ENCODE measurements at regions not wholly inside any gene's neighbourhood (a gene's known extent, or its start where the extent isn't known, plus 50 kb on each side); places are given as distances from the start of the nearest gene placed in this dataset.
"Not testable (repeated sequence)": the region's sequence is repeated elsewhere in the genome, so short reads cannot be mapped to it uniquely, and the experiment has no call there.

GRCh38 chr12:84186433-84186832 is 726.2 kb downstream of the SLC6A15 start:
- Histone ChIP-seq H3K9me3 (ENCODE audit: control insufficient read depth, insufficient read depth, low read length) (no peaks in the 10 kb centered on the region), H3K4me1 (ENCODE audit: control insufficient read depth, insufficient read depth, low read length) (no peaks in the 10 kb centered on the region), H3K9ac (ENCODE audit: low read depth, low read length) (no peak overlapping the region), H3K27me3 (ENCODE audit: control insufficient read depth, insufficient read depth, low read length) (no peaks in the 10 kb centered on the region), H3K4me3 (ENCODE audit: low read depth, low read length) (no peak overlapping the region), H3K36me3 (ENCODE audit: control insufficient read depth, insufficient read depth, low read length) (no peaks in the 10 kb centered on the region)

- no peaks in the 10 kb centered on the region for H3K36me3 ChIP-seq (ENCODE audit: control insufficient read depth, insufficient read depth, low read length)
- no peak overlapping the region for H3K9ac ChIP-seq (ENCODE audit: low read depth, low read length)
- H3K4me3 ChIP-seq (ENCODE audit: low read depth, low read length), result no peak overlapping the region
- H3K4me1 ChIP-seq (ENCODE audit: control insufficient read depth, insufficient read depth, low read length), result no peaks in the 10 kb centered on the region
- no peaks in the 10 kb centered on the region for H3K27me3 ChIP-seq (ENCODE audit: control insufficient read depth, insufficient read depth, low read length)
- no peaks in the 10 kb centered on the region for H3K9me3 ChIP-seq (ENCODE audit: control insufficient read depth, insufficient read depth, low read length)
Observed at GRCh38 chr12:84183576-84183975, 729.0 kb downstream of the SLC6A15 start.

DNA sequence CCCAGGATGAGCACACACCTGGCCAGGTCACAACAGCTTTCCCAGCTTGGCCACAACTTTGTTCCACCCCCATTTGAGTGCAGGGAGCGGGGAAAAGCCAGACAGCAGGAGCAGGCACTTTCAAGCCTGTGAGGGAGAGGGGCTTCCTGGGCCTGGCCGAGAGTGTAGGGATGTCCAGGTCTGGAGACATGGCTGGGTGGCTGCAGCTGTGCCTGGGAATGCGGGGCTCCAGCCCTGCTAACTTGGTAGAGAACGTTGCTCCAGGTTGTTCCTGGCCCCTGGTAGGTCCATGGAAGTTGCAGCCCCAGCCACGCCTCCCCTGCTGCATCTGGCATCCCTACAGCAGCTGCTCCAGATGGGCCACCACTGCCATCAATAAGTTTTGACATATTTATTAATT is 738.5 kb downstream of the SLC6A15 start:
- Histone ChIP-seq H3K9me3 (ENCODE audit: control insufficient read depth, insufficient read depth, low read length) (no peaks in the 10 kb centered on the region), H3K4me3 (ENCODE audit: low read depth, low read length) (no peak overlapping the region), H3K4me1 (ENCODE audit: control insufficient read depth, insufficient read depth, low read length) (no peaks in the 10 kb centered on the region), H3K9ac (ENCODE audit: low read depth, low read length) (no peak overlapping the region), H3K27me3 (ENCODE audit: control insufficient read depth, insufficient read depth, low read length) (no peaks in the 10 kb centered on the region), H3K36me3 (ENCODE audit: control insufficient read depth, insufficient read depth, low read length) (no peaks in the 10 kb centered on the region)

- no peaks in the 10 kb centered on the region for H3K36me3 ChIP-seq (ENCODE audit: control insufficient read depth, insufficient read depth, low read length)
- H3K9me3 ChIP-seq (ENCODE audit: control insufficient read depth, insufficient read depth, low read length), result no peaks in the 10 kb centered on the region
- H3K9ac ChIP-seq (ENCODE audit: low read depth, low read length), result no peak overlapping the region
- no peak overlapping the region for H3K4me3 ChIP-seq (ENCODE audit: low read depth, low read length)
- H3K4me1 ChIP-seq (ENCODE audit: control insufficient read depth, insufficient read depth, low read length), result no peaks in the 10 kb centered on the region
- no peaks in the 10 kb centered on the region for H3K27me3 ChIP-seq (ENCODE audit: control insufficient read depth, insufficient read depth, low read length)
Observed at GRCh38 chr12:84172823-84173424, 739.7 kb downstream of the SLC6A15 start.

GRCh38 chr12:84166812-84167211 is 745.8 kb downstream of the SLC6A15 start:
- Histone ChIP-seq H3K4me1 (ENCODE audit: control insufficient read depth, insufficient read depth, low read length) (no peaks in the 10 kb centered on the region), H3K9ac (ENCODE audit: low read depth, low read length) (no peak overlapping the region), H3K36me3 (ENCODE audit: control insufficient read depth, insufficient read depth, low read length) (no peaks in the 10 kb centered on the region), H3K4me3 (ENCODE audit: low read depth, low read length) (no peak overlapping the region), H3K9me3 (ENCODE audit: control insufficient read depth, insufficient read depth, low read length) (no peaks in the 10 kb centered on the region), H3K27me3 (ENCODE audit: control insufficient read depth, insufficient read depth, low read length) (no peaks in the 10 kb centered on the region)

DNA sequence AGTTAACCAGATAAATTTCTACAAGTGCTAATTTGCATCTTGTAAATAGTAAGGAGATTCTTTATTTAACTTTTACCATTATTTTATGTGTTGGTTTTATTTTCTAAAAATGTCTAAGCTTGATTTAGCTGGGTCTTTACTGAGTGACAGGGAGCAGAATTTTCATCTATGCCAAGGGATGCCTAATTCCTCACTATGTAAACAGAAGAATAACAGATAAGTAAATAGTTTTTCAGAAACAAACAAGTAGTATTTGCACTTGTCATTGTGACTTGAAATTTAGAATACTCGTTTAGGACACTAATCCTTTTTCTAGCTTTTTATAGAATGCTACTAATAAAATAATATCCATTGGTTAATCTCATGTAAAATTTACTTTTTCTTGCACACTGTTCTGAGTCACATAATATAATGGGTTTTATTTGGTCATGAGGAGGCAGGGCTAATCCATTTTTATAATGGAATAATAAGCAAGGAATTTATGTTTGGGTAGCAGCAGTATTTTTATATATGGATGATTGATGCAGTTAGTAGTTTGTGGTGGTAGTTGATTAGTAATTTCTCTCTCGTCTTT is 746.5 kb downstream of the SLC6A15 start:
- no peaks in the 10 kb centered on the region for H3K27me3 ChIP-seq (ENCODE audit: control insufficient read depth, insufficient read depth, low read length)
- no peaks in the 10 kb centered on the region for H3K4me1 ChIP-seq (ENCODE audit: control insufficient read depth, insufficient read depth, low read length)
- no peak overlapping the region for H3K9ac ChIP-seq (ENCODE audit: low read depth, low read length)
- H3K9me3 ChIP-seq (ENCODE audit: control insufficient read depth, insufficient read depth, low read length), result no peaks in the 10 kb centered on the region
- H3K36me3 ChIP-seq (ENCODE audit: control insufficient read depth, insufficient read depth, low read length), result no peaks in the 10 kb centered on the region
- no peak overlapping the region for H3K4me3 ChIP-seq (ENCODE audit: low read depth, low read length)

DNA sequence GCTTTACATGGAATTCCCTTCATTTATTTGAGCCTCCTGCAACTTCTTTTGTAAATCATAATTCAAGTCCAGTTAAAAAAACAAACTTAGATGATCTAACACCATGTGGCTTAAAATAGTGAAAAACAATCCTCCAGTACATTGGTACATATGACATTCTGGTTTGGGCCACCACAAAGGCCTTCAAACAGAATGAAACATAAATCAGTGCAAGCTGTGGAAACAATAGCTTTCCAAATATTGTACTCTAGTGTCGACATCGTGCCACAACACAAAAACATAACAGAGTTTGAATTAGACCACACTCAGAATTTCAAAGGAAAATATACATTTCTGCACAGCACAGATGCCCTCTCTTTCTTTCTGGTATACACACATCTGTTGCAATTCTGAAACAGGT is 751.3 kb downstream of the SLC6A15 start:
- Histone ChIP-seq H3K36me3 (ENCODE audit: control insufficient read depth, insufficient read depth, low read length) (no peaks in the 10 kb centered on the region), H3K4me1 (ENCODE audit: control insufficient read depth, insufficient read depth, low read length) (no peaks in the 10 kb centered on the region), H3K9me3 (ENCODE audit: control insufficient read depth, insufficient read depth, low read length) (no peaks in the 10 kb centered on the region), H3K9ac (ENCODE audit: low read depth, low read length) (no peak overlapping the region), H3K4me3 (ENCODE audit: low read depth, low read length) (no peak overlapping the region), H3K27me3 (ENCODE audit: control insufficient read depth, insufficient read depth, low read length) (no peaks in the 10 kb centered on the region)

- Histone ChIP-seq H3K9ac (ENCODE audit: low read depth, low read length) (no peak overlapping the region), H3K27me3 (ENCODE audit: control insufficient read depth, insufficient read depth, low read length) (no peaks in the 10 kb centered on the region), H3K4me1 (ENCODE audit: control insufficient read depth, insufficient read depth, low read length) (no peaks in the 10 kb centered on the region), H3K4me3 (ENCODE audit: low read depth, low read length) (no peak overlapping the region), H3K36me3 (ENCODE audit: control insufficient read depth, insufficient read depth, low read length) (no peaks in the 10 kb centered on the region), H3K9me3 (ENCODE audit: control insufficient read depth, insufficient read depth, low read length) (no peaks in the 10 kb centered on the region)
Observed at GRCh38 chr12:84159260-84159659, 753.3 kb downstream of the SLC6A15 start.

- Histone ChIP-seq H3K36me3 (ENCODE audit: control insufficient read depth, insufficient read depth, low read length) (no peaks in the 10 kb centered on the region), H3K9ac (ENCODE audit: low read depth, low read length) (no peak overlapping the region), H3K9me3 (ENCODE audit: control insufficient read depth, insufficient read depth, low read length) (no peaks in the 10 kb centered on the region), H3K4me1 (ENCODE audit: control insufficient read depth, insufficient read depth, low read length) (no peaks in the 10 kb centered on the region), H3K27me3 (ENCODE audit: control insufficient read depth, insufficient read depth, low read length) (no peaks in the 10 kb centered on the region), H3K4me3 (ENCODE audit: low read depth, low read length) (no peak overlapping the region)
Observed at GRCh38 chr12:84157170-84157569, 755.4 kb downstream of the SLC6A15 start.

DNA sequence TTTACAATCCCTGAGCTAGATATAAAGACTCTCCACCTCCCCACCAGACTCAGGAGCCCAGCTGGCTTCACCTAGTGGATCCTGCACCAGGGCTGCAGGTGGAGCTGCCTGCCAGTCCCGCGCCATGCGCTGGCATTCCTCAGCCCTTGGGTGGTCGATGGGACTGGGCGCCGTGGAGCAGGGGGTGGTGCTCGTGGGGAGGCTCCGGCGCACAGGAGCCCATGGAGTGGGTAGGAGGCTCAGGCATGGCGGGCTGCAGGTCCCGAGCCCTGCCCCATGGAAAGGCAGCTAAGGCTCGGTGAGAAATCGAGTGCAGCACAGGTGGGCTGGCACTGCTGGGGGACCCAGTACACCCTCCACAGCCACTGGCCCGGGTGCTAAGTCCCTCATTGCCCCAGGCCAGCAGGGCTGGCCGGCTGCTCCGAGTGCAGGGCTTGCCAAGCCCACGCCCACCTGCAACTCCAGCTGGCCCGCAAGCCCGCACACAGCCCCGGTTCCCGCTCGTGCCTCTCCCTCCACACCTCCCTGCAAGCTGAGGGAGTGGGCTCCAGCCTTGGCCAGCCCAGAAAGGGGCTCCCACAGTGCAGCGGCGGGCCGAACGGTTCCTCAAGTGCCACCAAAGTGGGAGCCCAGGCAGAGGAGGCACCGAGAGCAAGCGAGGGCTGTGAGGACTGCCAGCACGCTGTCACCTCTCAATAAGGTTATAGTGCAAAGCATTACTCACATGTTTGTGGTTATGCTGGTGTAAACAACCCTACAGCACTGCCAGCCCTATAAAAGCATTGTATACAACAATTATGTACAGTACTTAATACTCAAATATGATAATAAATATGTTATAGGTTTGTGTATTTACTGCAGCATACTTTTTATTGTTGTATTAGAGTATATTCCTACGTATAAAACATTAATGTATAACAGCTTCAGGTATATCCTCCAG is 757.3 kb downstream of the SLC6A15 start:
- not testable (repeated sequence) for H3K4me1 ChIP-seq (ENCODE audit: control insufficient read depth, insufficient read depth, low read length); H3K9ac ChIP-seq (ENCODE audit: low read depth, low read length); H3K4me3 ChIP-seq (ENCODE audit: low read depth, low read length); H3K36me3 ChIP-seq (ENCODE audit: control insufficient read depth, insufficient read depth, low read length); H3K9me3 ChIP-seq (ENCODE audit: control insufficient read depth, insufficient read depth, low read length); H3K27me3 ChIP-seq (ENCODE audit: control insufficient read depth, insufficient read depth, low read length)

DNA sequence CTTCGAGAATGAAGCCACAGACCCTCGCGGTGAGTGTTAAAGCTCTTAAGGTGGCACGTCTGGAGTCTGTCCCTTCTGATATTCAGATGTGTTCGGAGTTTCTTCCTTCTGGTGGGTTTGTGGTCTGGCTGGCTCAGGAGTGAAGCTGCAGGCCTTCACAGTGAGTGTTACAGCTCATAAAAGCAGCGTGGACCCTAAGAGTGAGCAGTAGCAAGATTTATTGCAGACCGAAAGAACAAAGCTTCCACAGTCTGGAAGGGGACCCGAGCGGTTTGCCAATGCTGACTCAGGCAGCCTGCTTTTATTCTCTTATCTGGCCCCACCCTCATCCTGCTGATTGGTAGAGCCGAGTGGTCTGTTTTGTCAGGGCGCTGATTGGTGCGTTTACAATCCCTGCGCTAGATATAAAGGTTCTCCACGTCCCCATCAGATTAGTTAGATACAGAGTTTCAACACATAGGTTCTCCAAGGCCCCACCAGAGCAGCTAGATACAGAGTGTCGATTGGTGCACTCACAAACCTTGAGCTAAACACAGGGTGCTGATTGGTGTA is 758.1 kb downstream of the SLC6A15 start:
- not testable (repeated sequence) for H3K27me3 ChIP-seq (ENCODE audit: control insufficient read depth, insufficient read depth, low read length); H3K4me3 ChIP-seq (ENCODE audit: low read depth, low read length); H3K9ac ChIP-seq (ENCODE audit: low read depth, low read length); H3K9me3 ChIP-seq (ENCODE audit: control insufficient read depth, insufficient read depth, low read length); H3K4me1 ChIP-seq (ENCODE audit: control insufficient read depth, insufficient read depth, low read length); H3K36me3 ChIP-seq (ENCODE audit: control insufficient read depth, insufficient read depth, low read length)

DNA sequence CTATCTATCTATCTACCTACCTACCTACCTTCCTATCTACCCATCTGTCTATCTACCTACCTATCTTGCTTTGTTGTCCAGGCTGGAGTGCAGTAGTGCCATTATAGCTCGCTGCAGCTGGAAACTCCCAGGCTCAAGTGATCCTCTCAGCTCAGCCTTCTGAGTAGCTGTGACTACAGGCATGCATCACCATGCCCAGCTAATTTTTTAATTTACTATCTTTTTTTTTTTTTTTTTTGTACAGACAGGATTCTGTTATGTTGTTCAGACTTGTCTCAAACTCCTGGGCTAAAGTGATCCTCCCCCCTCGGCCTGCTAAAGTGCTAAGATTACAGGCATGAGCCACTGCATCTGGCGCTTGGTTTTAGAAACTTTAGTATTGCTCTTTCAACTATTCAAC is 762.4 kb downstream of the SLC6A15 start:
- Histone ChIP-seq H3K9me3 (ENCODE audit: control insufficient read depth, insufficient read depth, low read length) (no peaks in the 10 kb centered on the region), H3K4me3 (ENCODE audit: low read depth, low read length) (no peak overlapping the region), H3K9ac (ENCODE audit: low read depth, low read length) (no peak overlapping the region), H3K36me3 (ENCODE audit: control insufficient read depth, insufficient read depth, low read length) (no peaks in the 10 kb centered on the region), H3K4me1 (ENCODE audit: control insufficient read depth, insufficient read depth, low read length) (no peaks in the 10 kb centered on the region), H3K27me3 (ENCODE audit: control insufficient read depth, insufficient read depth, low read length) (no peaks in the 10 kb centered on the region)

Measured in iPS-15b (cell line).